GM15510 (cell line): ENCODE measurements at regions not wholly inside any gene's neighbourhood (a gene's known extent, or its start where the extent isn't known, plus 50 kb on each side); places are given as distances from the start of the nearest gene placed in this dataset.

Experiments used
- POLR2A ChIP-seq: IDR thresholded peaks from 3 replicates; pipeline ENCODE4 v1.6.1; 2011; ENCODE audit warnings: borderline replicate concordance; ENCODE audit not compliant: insufficient read length; ENCODE audit errors: extremely low read depth

- TF ChIP-seq POLR2A, result no peak
Measured at GRCh38 chr3:197365586-197365985, 67.2 kb upstream of the DLG1 start.

GRCh38 chr3:197364410-197365071 lies 66.1 kb upstream of the DLG1 start:
- TF ChIP-seq POLR2A, result no peak

GRCh38 chr3:197363553-197364409 lies 65.4 kb upstream of the DLG1 start:
- no peak for TF ChIP-seq POLR2A

- no peak for TF ChIP-seq POLR2A
Measured at GRCh38 chr3:197362081-197362480, 63.7 kb upstream of the DLG1 start.

GRCh38 chr3:197356741-197357140 lies 58.3 kb upstream of the DLG1 start:
- TF ChIP-seq POLR2A, result no peak

- TF ChIP-seq POLR2A, result no peak
Measured at GRCh38 chr3:197356275-197356674, 57.9 kb upstream of the DLG1 start.

GRCh38 chr3:197355713-197356112 lies 57.3 kb upstream of the DLG1 start:
- TF ChIP-seq POLR2A, result no peak

GRCh38 chr3:197354568-197355001 lies 56.2 kb upstream of the DLG1 start:
- no peak for TF ChIP-seq POLR2A

- TF ChIP-seq POLR2A, result no peak
Measured at GRCh38 chr3:197353867-197354567, 55.6 kb upstream of the DLG1 start.

GRCh38 chr3:197353001-197353866 lies 54.8 kb upstream of the DLG1 start:
- no peak for TF ChIP-seq POLR2A

- no peak for TF ChIP-seq POLR2A
Measured at GRCh38 chr3:197352382-197352781, 54.0 kb upstream of the DLG1 start.

- TF ChIP-seq POLR2A, result no peak
Measured at GRCh38 chr3:197350446-197350845, 52.0 kb upstream of the DLG1 start.

- TF ChIP-seq POLR2A, result no peak
Measured at GRCh38 chr3:197349368-197349767, 51.0 kb upstream of the DLG1 start.
